GM23248 (cell line): ENCODE measurements at regions not wholly inside any gene's neighbourhood (a gene's known extent, or its start where the extent isn't known, plus 50 kb on each side); places are given as distances from the start of the nearest gene placed in this dataset.

ENCODE experiments used
- EZH2 ChIP-seq: fragments of 200-600 bp; sonication (generic); IDR thresholded peaks from 2 replicates; pipeline ENCODE4 v1.6.1; 2018; ENCODE audit warnings: antibody characterized with exemption, mild to moderate bottlenecking; ENCODE audit not compliant: insufficient read depth, poor library complexity, severe bottlenecking
- EZH2phosphoT487 ChIP-seq: fragments of 200-600 bp; sonication (generic); IDR thresholded peaks from 2 replicates; pipeline ENCODE4 v1.6.1; 2018; ENCODE audit warnings: antibody characterized with exemption, moderate library complexity, mild to moderate bottlenecking, low read depth; ENCODE audit not compliant: insufficient read depth

- TF ChIP-seq EZH2phosphoT487, result no peak
- no peak for TF ChIP-seq EZH2
These were observed 196.2 kb upstream of the NLRP1 start for GRCh38 chr17:5780476-5780875.
